Activated CD8-positive, alpha-beta T cell treated with anti-CD3 and anti-CD28 coated beads, Interleukin-2, amount 10 ng/mL, durations not matched to agents 7 days and 5 days (primary cell): ENCODE measurements at regions not wholly inside any gene's neighbourhood (a gene's known extent, or its start where the extent isn't known, plus 50 kb on each side); places are given as distances from the start of the nearest gene placed in this dataset.

Source experiments
- ATAC-seq: fragments of 150-1000 bp; cut with Tn5 transposase; one replicate; pipeline ENCODE4 v1.10.0; 2021; ENCODE audit warnings: moderate library complexity
- CTCF ChIA-PET: fragments of 350-600 bp; sonication (Branson Sonifier 250); formaldehyde crosslinking; loops from one replicate; lab custom pipeline; 2021; ENCODE audit warnings: antibody characterized with exemption; lab: Charles Lee
- POLR2A ChIA-PET: fragments of 350-600 bp; sonication (Branson Sonifier 250); formaldehyde crosslinking; loops from one replicate; lab custom pipeline; 2021; ENCODE audit warnings: antibody characterized with exemption; lab: Charles Lee
- DNase-seq: peaks from one replicate; pipeline ENCODE4 v3.0.0-alpha.2; 2020
- H3K27ac Mint-ChIP-seq: one replicate; pipeline ENCODE4 v1.8.0; 2021; ENCODE audit warnings: mild to moderate bottlenecking, mixed read lengths
- H3K27me3 Mint-ChIP-seq: one replicate; pipeline ENCODE4 v1.8.0; 2021; ENCODE audit warnings: low read depth, mixed read lengths
- H3K36me3 Mint-ChIP-seq: one replicate; pipeline ENCODE4 v1.8.0; 2021; ENCODE audit warnings: low read depth, mixed read lengths
- H3K4me1 Mint-ChIP-seq: one replicate; pipeline ENCODE4 v1.8.0; 2021; ENCODE audit warnings: low read depth, mixed read lengths
- H3K4me3 Mint-ChIP-seq: one replicate; pipeline ENCODE4 v1.8.0; 2021; ENCODE audit warnings: mild to moderate bottlenecking, mixed read lengths
- H3K9me3 Mint-ChIP-seq: one replicate; pipeline ENCODE4 v1.8.0; 2022; ENCODE audit warnings: mixed read lengths; ENCODE audit not compliant: insufficient read depth

- H3K9me3 Mint-ChIP-seq, result no peaks in the 10 kb centered on the region
- H3K4me3 Mint-ChIP-seq, result no peak overlapping the region
- CTCF ChIA-PET, result interaction anchor here (1.6 kb wide), 1 partner anchor 562 kb away, joined by 3 read pairs; no protein-coding TSS in a partner anchor
- peaks cover 40% of the 10 kb centered on the region for H3K27me3 Mint-ChIP-seq
- no peaks in the 10 kb centered on the region for H3K36me3 Mint-ChIP-seq
- no peak for DNase-seq
- H3K4me1 Mint-ChIP-seq, result no peaks in the 10 kb centered on the region
- POLR2A ChIA-PET, result no interaction called here
- H3K27ac Mint-ChIP-seq, result no peak overlapping the region
- no peak for ATAC-seq
Measured at GRCh38 chr1:200247518-200247917, 162.3 kb downstream of the ZNF281 start.

GRCh38 chr1:200245473-200245872 lies 164.4 kb downstream of the ZNF281 start:
- Mint-ChIP-seq H3K36me3 (no peaks in the 10 kb centered on the region), H3K27me3 (peaks cover 41% of the 10 kb centered on the region), H3K9me3 (no peaks in the 10 kb centered on the region), H3K4me3 (no peak overlapping the region), H3K4me1 (peaks cover 5% of the 10 kb centered on the region), H3K27ac (no peak overlapping the region)
- POLR2A ChIA-PET, result no interaction called here
- ATAC-seq, result no peak
- DNase-seq, result no peak
- CTCF ChIA-PET, result interaction anchor here (1.0 to 2.0 kb wide), 3 partner anchors 30 to 106 kb away, joined by 3 to 7 read pairs (median 3); no protein-coding TSS in a partner anchor

DNA sequence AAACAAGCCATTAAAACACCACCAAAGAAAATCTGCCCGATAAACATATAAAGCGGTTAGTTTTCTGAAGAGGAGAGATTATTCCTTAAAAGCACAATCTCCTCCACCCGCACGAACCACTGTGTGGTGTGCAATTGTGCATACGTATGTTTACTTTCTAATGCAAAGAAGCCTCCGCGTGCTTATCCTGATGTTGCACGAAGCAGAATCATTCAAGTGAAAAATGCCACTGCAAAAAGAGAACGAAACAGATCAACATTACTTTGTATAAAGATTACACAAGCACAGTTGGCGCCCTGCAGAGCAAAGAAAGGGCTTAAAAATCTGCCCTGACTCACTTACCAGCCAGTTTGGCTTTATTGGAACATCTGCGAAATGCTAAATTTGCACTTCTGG lies 166.8 kb downstream of the ZNF281 start:
- DNase-seq (no peak), ATAC-seq (no peak)
- peaks cover 40% of the 10 kb centered on the region for H3K27me3 Mint-ChIP-seq
- H3K9me3 Mint-ChIP-seq, result no peaks in the 10 kb centered on the region
- H3K4me1 Mint-ChIP-seq, result peaks cover 7% of the 10 kb centered on the region
- no peak overlapping the region for H3K4me3 Mint-ChIP-seq
- no peak overlapping the region for H3K27ac Mint-ChIP-seq
- H3K36me3 Mint-ChIP-seq, result no peaks in the 10 kb centered on the region
- CTCF ChIA-PET, result no interaction called here
- POLR2A ChIA-PET, result no interaction called here

DNA sequence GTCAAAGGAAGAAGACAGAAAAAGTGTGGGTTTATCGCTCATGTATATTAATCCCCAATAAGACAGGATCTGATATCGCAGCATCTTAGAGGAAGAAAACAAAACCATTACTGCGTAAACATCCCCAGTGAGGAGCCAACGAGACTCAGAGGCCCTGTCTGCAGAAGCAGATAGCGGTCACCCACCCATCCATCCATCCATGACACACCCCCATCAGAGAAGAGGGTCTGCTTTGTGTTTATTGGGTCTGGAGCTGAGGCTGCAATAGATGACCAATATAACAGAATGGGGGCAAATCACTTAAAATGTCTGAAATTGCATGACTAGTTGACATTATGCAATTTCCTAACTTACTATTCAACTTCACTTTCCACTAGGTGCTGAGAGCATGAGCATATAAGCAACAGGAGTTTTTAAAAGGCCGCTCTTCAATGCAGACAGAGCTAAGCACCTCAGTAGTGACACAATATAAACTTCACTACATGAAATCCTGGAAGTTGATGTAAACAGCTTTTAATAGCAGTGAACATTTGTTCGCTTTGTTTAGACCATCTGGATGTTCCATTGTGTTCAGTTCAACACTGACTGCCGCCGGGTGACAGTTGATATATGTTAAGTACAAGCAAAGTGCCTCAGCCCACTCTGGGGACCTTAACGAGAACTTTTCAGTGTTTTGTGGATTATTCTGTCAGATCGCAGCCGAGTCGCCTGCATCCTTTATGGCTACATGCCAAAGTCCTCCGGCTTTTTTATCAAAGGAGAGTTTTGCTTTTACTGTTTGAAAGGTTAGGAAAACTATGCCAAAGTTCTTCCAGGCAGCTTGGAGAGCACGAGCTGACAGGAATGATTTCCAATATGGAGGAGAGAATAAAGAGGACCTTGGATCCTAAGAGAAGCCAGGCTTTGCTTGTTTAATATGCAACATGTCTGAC lies 167.5 kb downstream of the ZNF281 start:
- Mint-ChIP-seq H3K4me3 (no peak overlapping the region), H3K9me3 (no peaks in the 10 kb centered on the region), H3K27me3 (peaks cover 35% of the 10 kb centered on the region), H3K4me1 (peaks cover 7% of the 10 kb centered on the region), H3K36me3 (no peaks in the 10 kb centered on the region), H3K27ac (no peak overlapping the region)
- no peak for ATAC-seq
- ChIA-PET POLR2A (no interaction called here), CTCF (interaction anchor here (1.1 kb wide), 1 partner anchor 16 kb away, joined by 4 read pairs; no protein-coding TSS in a partner anchor)
- no peak for DNase-seq

- peaks cover 7% of the 10 kb centered on the region for H3K4me1 Mint-ChIP-seq
- CTCF ChIA-PET, result no interaction called here
- ATAC-seq (no peak), DNase-seq (no peak)
- POLR2A ChIA-PET, result no interaction called here
- no peaks in the 10 kb centered on the region for H3K36me3 Mint-ChIP-seq
- H3K27ac Mint-ChIP-seq, result no peak overlapping the region
- no peaks in the 10 kb centered on the region for H3K9me3 Mint-ChIP-seq
- H3K4me3 Mint-ChIP-seq, result no peak overlapping the region
- peaks cover 39% of the 10 kb centered on the region for H3K27me3 Mint-ChIP-seq
Measured at GRCh38 chr1:200240656-200241055, 169.2 kb downstream of the ZNF281 start.

DNA sequence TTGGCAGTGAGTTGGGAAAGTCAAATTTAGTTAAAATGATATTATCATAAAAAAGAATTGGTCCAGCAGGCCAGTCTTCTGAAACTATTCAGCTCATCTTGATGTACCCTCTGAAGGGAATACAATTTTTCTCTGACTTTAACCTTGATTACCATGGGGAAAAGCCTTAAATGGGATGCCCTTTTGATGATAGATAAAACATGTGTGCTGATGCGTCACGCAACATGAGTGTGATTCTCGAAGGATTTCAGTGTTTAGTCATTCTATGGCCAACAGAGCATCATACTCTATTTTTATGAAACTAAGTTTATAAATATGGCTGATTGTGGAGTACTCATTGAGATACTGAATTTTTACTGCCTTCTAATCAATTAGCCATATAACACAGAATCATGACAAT lies 171.5 kb downstream of the ZNF281 start:
- CTCF ChIA-PET, result no interaction called here
- no peaks in the 10 kb centered on the region for H3K36me3 Mint-ChIP-seq
- POLR2A ChIA-PET, result no interaction called here
- H3K9me3 Mint-ChIP-seq, result no peaks in the 10 kb centered on the region
- H3K4me3 Mint-ChIP-seq, result no peak overlapping the region
- peaks cover 35% of the 10 kb centered on the region for H3K27me3 Mint-ChIP-seq
- DNase-seq, result no peak
- peaks cover 7% of the 10 kb centered on the region for H3K4me1 Mint-ChIP-seq
- ATAC-seq, result no peak
- H3K27ac Mint-ChIP-seq, result no peak overlapping the region

DNA sequence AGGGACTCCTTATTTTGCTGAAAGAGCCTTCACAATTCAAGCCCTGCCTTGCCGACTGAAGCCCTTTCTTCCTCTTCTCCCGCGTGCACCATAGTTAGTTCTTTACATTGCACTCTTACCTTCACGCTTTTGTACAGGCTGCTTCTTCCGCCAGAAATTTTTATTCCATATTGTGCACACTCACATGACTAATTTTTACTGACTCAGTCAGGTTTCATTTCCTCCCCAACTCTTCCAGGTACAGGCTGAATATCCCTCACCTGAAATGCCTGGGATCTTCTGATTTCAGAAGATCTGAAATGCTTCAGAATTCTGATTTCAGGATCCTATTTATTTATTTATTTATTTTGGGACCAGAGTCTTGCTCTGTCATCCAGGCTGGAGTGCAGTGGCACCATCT lies 172.8 kb downstream of the ZNF281 start:
- Mint-ChIP-seq H3K27me3 (peaks cover 26% of the 10 kb centered on the region), H3K4me1 (peaks cover 7% of the 10 kb centered on the region), H3K27ac (no peak overlapping the region), H3K9me3 (no peaks in the 10 kb centered on the region), H3K36me3 (no peaks in the 10 kb centered on the region), H3K4me3 (no peak overlapping the region)
- DNase-seq (no peak), ATAC-seq (no peak)
- POLR2A ChIA-PET, result no interaction called here
- CTCF ChIA-PET, result no interaction called here

DNA sequence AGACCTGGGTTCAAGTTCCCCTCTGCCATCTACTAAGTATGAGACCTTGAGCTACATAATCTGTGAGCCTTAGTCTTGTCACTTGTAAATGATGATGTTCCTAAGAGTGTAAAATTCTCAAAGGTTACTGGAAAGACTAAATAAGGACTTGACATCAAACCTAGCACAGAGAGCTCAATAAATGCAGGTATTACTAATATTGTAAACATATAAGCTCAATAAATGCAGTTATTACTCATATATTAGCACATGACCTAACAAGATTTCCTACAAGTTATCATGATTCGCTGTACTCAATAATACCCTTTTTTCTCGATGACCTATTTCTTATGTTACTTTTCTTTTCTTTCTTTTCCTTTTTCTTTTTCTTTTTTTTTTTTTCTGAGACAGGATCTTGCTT lies 174.9 kb downstream of the ZNF281 start:
- peaks cover 23% of the 10 kb centered on the region for H3K27me3 Mint-ChIP-seq
- no peak overlapping the region for H3K27ac Mint-ChIP-seq
- ChIA-PET POLR2A (no interaction called here), CTCF (interaction anchor here (1.3 kb wide), 1 partner anchor 25 kb away, joined by 3 read pairs; no protein-coding TSS in a partner anchor)
- DNase-seq (no peak), ATAC-seq (no peak)
- H3K9me3 Mint-ChIP-seq, result no peaks in the 10 kb centered on the region
- H3K4me1 Mint-ChIP-seq, result no peaks in the 10 kb centered on the region
- H3K36me3 Mint-ChIP-seq, result no peaks in the 10 kb centered on the region
- H3K4me3 Mint-ChIP-seq, result no peak overlapping the region

- ATAC-seq (no peak), DNase-seq (no peak)
- ChIA-PET CTCF (no interaction called here), POLR2A (no interaction called here)
- Mint-ChIP-seq H3K9me3 (no peaks in the 10 kb centered on the region), H3K36me3 (no peaks in the 10 kb centered on the region), H3K27ac (no peak overlapping the region), H3K4me3 (no peak overlapping the region), H3K27me3 (peaks cover 25% of the 10 kb centered on the region), H3K4me1 (no peaks in the 10 kb centered on the region)
Measured at GRCh38 chr1:200233393-200233792, 176.4 kb downstream of the ZNF281 start.

DNA sequence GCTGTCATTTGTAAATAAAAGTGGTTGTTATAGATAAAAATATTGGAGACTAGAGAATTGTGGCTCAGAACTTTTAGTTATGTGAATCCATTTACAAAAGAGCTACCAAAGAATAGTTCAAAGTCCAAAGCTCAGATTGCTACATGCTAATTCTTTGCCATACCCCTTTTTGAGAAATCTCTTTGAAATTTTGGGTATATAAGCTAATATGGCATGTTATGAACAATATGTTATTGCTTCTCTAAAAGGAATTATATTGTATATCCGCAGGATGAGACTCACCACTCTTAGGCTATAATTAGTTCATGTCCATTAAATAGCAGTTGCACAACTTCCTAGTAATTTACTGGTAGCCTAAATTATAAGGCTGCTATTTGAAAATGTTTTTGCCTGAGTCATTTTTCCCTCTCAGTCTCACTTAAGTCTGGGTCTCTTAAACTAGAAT lies 178.0 kb downstream of the ZNF281 start:
- CTCF ChIA-PET, result no interaction called here
- no peak overlapping the region for H3K27ac Mint-ChIP-seq
- H3K4me3 Mint-ChIP-seq, result no peak overlapping the region
- H3K4me1 Mint-ChIP-seq, result peaks cover 2% of the 10 kb centered on the region
- ATAC-seq (no peak), DNase-seq (no peak)
- H3K9me3 Mint-ChIP-seq, result no peaks in the 10 kb centered on the region
- H3K36me3 Mint-ChIP-seq, result no peaks in the 10 kb centered on the region
- H3K27me3 Mint-ChIP-seq, result peaks cover 27% of the 10 kb centered on the region
- POLR2A ChIA-PET, result no interaction called here

DNA sequence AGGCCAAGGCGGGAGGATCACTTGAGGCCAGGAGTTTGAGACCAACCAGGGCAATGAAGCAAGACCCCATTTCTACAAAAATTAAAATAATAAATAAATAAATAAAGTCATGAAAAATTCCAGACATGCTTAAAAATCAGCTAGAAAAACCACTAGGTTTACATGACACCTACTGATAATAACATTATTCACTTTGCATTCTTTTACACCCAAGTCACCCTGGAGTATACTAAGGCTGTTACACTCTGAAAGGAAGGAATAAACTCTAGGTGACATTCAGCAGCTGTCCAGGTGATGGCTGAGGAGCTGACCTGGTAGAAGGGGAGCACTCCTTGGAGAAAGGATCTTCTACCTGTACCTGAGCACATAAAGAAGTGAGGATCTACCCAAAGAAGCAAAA lies 179.2 kb downstream of the ZNF281 start:
- no peak overlapping the region for H3K27ac Mint-ChIP-seq
- ChIA-PET POLR2A (no interaction called here), CTCF (no interaction called here)
- H3K4me3 Mint-ChIP-seq, result no peak overlapping the region
- H3K36me3 Mint-ChIP-seq, result no peaks in the 10 kb centered on the region
- no peaks in the 10 kb centered on the region for H3K9me3 Mint-ChIP-seq
- no peak for ATAC-seq
- DNase-seq, result no peak
- H3K4me1 Mint-ChIP-seq, result peaks cover 11% of the 10 kb centered on the region
- peaks cover 20% of the 10 kb centered on the region for H3K27me3 Mint-ChIP-seq

GRCh38 chr1:200228486-200228885 lies 181.3 kb downstream of the ZNF281 start:
- CTCF ChIA-PET, result no interaction called here
- ATAC-seq, result no peak
- Mint-ChIP-seq H3K36me3 (no peaks in the 10 kb centered on the region), H3K27me3 (peaks cover 18% of the 10 kb centered on the region), H3K9me3 (no peaks in the 10 kb centered on the region), H3K27ac (no peak overlapping the region), H3K4me1 (peaks cover 13% of the 10 kb centered on the region), H3K4me3 (no peak overlapping the region)
- no peak for DNase-seq
- POLR2A ChIA-PET, result no interaction called here
